WTC11 (cell line): ENCODE measurements at regions not wholly inside any gene's neighbourhood (a gene's known extent, or its start where the extent isn't known, plus 50 kb on each side); places are given as distances from the start of the nearest gene placed in this dataset.

Experiments
- ATAC-seq: fragments of 200-7000 bp; cut with Tn5 transposase; 2 replicates; pipeline ENCODE4 v1.10.0; 2021; ENCODE audit warnings: mild to moderate bottlenecking, moderate library complexity
- CTCF ChIA-PET: fragments of 300-600 bp; sonication (Branson Sonifier 250); formaldehyde crosslinking; loops from one replicate; lab custom pipeline; 2021; ENCODE audit warnings: antibody characterized with exemption; lab: Charles Lee
- POLR2A ChIA-PET: fragments of 350-600 bp; sonication (Branson Sonifier 250); formaldehyde crosslinking; loops from one replicate; lab custom pipeline; 2021; ENCODE audit warnings: antibody characterized with exemption; lab: Charles Lee
- DNase-seq: peaks from one replicate; pipeline ENCODE4 v3.0.0; 2021; ENCODE audit warnings: low spot score
- H3K27ac Mint-ChIP-seq: 2 replicates; pipeline ENCODE4 v1.8.0; 2021; ENCODE audit warnings: mixed read lengths
- H3K27me3 Mint-ChIP-seq: 2 replicates; pipeline ENCODE4 v1.8.0; 2021; ENCODE audit warnings: low read depth, mild to moderate bottlenecking, moderate library complexity, mixed read lengths
- H3K36me3 Mint-ChIP-seq: 2 replicates; pipeline ENCODE4 v1.8.0; 2021; ENCODE audit warnings: mixed read lengths
- H3K4me1 Mint-ChIP-seq: 2 replicates; pipeline ENCODE4 v1.8.0; 2022; ENCODE audit warnings: mixed read lengths
- H3K4me3 Mint-ChIP-seq: 2 replicates; pipeline ENCODE4 v1.8.0; 2021; ENCODE audit warnings: mild to moderate bottlenecking, moderate library complexity, mixed read lengths
- H3K9me3 Mint-ChIP-seq: 2 replicates; pipeline ENCODE4 v1.8.0; 2021; ENCODE audit warnings: mixed read lengths
- FOXK1 ChIP-seq: sonication (generic); formaldehyde crosslinking; IDR thresholded peaks from 2 replicates; pipeline ENCODE4 v1.8.0; 2022; ENCODE audit warnings: mild to moderate bottlenecking, moderate library complexity, missing genetic modification reagents
- GTF2I ChIP-seq: fragments of 250-450 bp; sonication (Bioruptor Pico); conservative IDR thresholded peaks from 2 replicates; pipeline ENCODE4 v1.4.0; 2021; ENCODE audit warnings: mild to moderate bottlenecking
- HMGA2 ChIP-seq: fragments of 250-450 bp; sonication (Bioruptor Pico); IDR thresholded peaks from 2 replicates; pipeline ENCODE4 v1.4.0; 2021; ENCODE audit warnings: mild to moderate bottlenecking, moderate library complexity
- NFATC4 ChIP-seq: fragments of 250-450 bp; sonication (Bioruptor Pico); IDR thresholded peaks from 2 replicates; pipeline ENCODE4 v1.9.0; 2021; ENCODE audit warnings: mild to moderate bottlenecking
- NR3C1 ChIP-seq: sonication (generic); formaldehyde crosslinking; conservative IDR thresholded peaks from 2 replicates; pipeline ENCODE4 v1.8.1; 2023; ENCODE audit warnings: low read depth, mild to moderate bottlenecking, missing genetic modification reagents
- PRRX2 ChIP-seq: fragments of 250-450 bp; sonication (Bioruptor Pico); IDR thresholded peaks from 2 replicates; pipeline ENCODE4 v1.8.0; 2021; ENCODE audit warnings: mild to moderate bottlenecking
- ZNF263 ChIP-seq: sonication (generic); formaldehyde crosslinking; IDR thresholded peaks from 2 replicates; pipeline ENCODE4 v1.8.1; 2022; ENCODE audit warnings: low read depth, mild to moderate bottlenecking, moderate library complexity, missing genetic modification reagents
- TF ChIP-seq, protein P1 (sequence below): sonication (generic); formaldehyde crosslinking; IDR thresholded peaks from 2 replicates; pipeline ENCODE4 v1.8.1; 2022; ENCODE audit warnings: mild to moderate bottlenecking, missing genetic modification reagents, moderate library complexity, borderline replicate concordance
- TF ChIP-seq, protein P2 (sequence below): sonication (generic); formaldehyde crosslinking; IDR thresholded peaks from 2 replicates; pipeline ENCODE4 v1.8.0; 2022; ENCODE audit warnings: mild to moderate bottlenecking, missing genetic modification reagents
- TF ChIP-seq, protein P3 (sequence below): sonication (generic); formaldehyde crosslinking; IDR thresholded peaks from 2 replicates; pipeline ENCODE4 v1.8.1; 2023; ENCODE audit warnings: mild to moderate bottlenecking, missing genetic modification reagents
- TF ChIP-seq, protein P4 (sequence below): fragments of 200-600 bp; IDR thresholded peaks from 2 replicates; pipeline ENCODE4 v1.8.0; 2022; ENCODE audit warnings: antibody characterized with exemption
- TF ChIP-seq, protein P5 (sequence below): fragments of 250-450 bp; sonication (Bioruptor Pico); IDR thresholded peaks from 2 replicates; pipeline ENCODE4 v2.1.2; 2022; ENCODE audit warnings: mild to moderate bottlenecking, moderate library complexity

DNA sequence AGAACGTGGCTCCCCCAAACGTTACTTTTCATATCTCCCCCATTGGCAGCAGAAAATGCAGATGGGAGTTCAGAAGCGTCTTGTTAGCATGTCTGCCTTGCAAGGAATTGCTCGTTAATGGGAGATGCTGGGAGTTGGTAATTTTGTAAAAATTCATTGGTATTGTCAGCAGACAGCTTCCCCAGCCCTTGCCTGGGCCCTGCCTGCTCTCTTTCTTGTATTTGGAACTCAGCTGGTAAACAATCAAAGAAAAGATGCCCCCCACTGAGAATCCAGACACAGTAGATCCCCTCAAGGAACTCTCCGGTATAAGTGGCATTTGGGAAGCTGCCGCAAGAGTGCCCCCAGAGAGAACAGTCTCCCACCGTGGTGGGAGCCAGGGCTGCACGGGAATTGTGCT, 94.4 kb upstream of the IGSF21 start:
- H3K27me3 Mint-ChIP-seq = peaks cover 14% of the 10 kb centered on the region
- peaks cover 15% of the 10 kb centered on the region for H3K4me1 Mint-ChIP-seq
- no peak overlapping the region for H3K4me3 Mint-ChIP-seq
- ChIA-PET POLR2A (interaction anchor here (0.6 kb wide), 1 partner anchor 63 kb away, joined by 3 read pairs; no protein-coding TSS in a partner anchor), CTCF (no interaction called here)
- no peaks in the 10 kb centered on the region for H3K36me3 Mint-ChIP-seq
- no peak for DNase-seq
- ATAC-seq = no peak
- peaks cover 3% of the 10 kb centered on the region; the same call in 1 of the 2 replicates for H3K9me3 Mint-ChIP-seq
- TF ChIP-seq ZNF263 (CRISPR knock-in tag) (no peak), GTF2I (no peak), NFATC4 (no peak)
- TF ChIP-seq, protein P1, sequence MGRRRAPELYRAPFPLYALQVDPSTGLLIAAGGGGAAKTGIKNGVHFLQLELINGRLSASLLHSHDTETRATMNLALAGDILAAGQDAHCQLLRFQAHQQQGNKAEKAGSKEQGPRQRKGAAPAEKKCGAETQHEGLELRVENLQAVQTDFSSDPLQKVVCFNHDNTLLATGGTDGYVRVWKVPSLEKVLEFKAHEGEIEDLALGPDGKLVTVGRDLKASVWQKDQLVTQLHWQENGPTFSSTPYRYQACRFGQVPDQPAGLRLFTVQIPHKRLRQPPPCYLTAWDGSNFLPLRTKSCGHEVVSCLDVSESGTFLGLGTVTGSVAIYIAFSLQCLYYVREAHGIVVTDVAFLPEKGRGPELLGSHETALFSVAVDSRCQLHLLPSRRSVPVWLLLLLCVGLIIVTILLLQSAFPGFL (CRISPR knock-in tag) = no peak
- TF ChIP-seq, protein P2, sequence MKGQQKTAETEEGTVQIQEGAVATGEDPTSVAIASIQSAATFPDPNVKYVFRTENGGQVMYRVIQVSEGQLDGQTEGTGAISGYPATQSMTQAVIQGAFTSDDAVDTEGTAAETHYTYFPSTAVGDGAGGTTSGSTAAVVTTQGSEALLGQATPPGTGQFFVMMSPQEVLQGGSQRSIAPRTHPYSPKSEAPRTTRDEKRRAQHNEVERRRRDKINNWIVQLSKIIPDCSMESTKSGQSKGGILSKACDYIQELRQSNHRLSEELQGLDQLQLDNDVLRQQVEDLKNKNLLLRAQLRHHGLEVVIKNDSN (CRISPR knock-in tag) = no peak
- TF ChIP-seq, protein P3, sequence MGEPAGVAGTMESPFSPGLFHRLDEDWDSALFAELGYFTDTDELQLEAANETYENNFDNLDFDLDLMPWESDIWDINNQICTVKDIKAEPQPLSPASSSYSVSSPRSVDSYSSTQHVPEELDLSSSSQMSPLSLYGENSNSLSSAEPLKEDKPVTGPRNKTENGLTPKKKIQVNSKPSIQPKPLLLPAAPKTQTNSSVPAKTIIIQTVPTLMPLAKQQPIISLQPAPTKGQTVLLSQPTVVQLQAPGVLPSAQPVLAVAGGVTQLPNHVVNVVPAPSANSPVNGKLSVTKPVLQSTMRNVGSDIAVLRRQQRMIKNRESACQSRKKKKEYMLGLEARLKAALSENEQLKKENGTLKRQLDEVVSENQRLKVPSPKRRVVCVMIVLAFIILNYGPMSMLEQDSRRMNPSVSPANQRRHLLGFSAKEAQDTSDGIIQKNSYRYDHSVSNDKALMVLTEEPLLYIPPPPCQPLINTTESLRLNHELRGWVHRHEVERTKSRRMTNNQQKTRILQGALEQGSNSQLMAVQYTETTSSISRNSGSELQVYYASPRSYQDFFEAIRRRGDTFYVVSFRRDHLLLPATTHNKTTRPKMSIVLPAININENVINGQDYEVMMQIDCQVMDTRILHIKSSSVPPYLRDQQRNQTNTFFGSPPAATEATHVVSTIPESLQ (CRISPR knock-in tag) = no peak
- TF ChIP-seq, protein P4, sequence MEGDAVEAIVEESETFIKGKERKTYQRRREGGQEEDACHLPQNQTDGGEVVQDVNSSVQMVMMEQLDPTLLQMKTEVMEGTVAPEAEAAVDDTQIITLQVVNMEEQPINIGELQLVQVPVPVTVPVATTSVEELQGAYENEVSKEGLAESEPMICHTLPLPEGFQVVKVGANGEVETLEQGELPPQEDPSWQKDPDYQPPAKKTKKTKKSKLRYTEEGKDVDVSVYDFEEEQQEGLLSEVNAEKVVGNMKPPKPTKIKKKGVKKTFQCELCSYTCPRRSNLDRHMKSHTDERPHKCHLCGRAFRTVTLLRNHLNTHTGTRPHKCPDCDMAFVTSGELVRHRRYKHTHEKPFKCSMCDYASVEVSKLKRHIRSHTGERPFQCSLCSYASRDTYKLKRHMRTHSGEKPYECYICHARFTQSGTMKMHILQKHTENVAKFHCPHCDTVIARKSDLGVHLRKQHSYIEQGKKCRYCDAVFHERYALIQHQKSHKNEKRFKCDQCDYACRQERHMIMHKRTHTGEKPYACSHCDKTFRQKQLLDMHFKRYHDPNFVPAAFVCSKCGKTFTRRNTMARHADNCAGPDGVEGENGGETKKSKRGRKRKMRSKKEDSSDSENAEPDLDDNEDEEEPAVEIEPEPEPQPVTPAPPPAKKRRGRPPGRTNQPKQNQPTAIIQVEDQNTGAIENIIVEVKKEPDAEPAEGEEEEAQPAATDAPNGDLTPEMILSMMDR = no peak
- no peak overlapping the region for H3K27ac Mint-ChIP-seq

DNA sequence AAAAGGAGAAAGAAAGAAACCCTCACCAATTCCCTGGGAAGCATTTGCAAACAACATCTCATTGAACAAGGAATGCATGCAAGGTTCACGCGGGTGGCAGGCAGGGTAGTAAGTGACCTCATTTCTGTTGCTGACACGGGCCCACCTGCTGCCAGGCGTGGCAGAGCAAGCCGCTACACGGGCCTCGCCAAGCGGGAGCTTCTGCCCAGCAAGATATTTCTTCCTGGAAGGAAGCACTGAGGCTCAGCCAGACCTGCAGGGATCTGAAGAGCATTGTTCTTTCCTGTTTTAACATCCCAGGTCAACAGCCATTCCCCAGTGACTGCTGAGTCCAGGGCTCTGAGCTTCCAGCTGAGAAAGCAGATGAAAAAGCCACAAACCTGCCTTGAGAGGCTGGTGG, 91.9 kb upstream of the IGSF21 start:
- no peaks in the 10 kb centered on the region; the same call in 1 of the 2 replicates for H3K4me1 Mint-ChIP-seq
- H3K27ac Mint-ChIP-seq = no peak overlapping the region
- ATAC-seq = no peak
- POLR2A ChIA-PET = no interaction called here
- no peak overlapping the region for H3K4me3 Mint-ChIP-seq
- no peaks in the 10 kb centered on the region for H3K9me3 Mint-ChIP-seq
- no peak for DNase-seq
- H3K36me3 Mint-ChIP-seq = no peaks in the 10 kb centered on the region
- TF ChIP-seq, protein P3 (CRISPR knock-in tag) = no peak
- CTCF ChIA-PET = no interaction called here
- peaks cover 30% of the 10 kb centered on the region for H3K27me3 Mint-ChIP-seq

DNA sequence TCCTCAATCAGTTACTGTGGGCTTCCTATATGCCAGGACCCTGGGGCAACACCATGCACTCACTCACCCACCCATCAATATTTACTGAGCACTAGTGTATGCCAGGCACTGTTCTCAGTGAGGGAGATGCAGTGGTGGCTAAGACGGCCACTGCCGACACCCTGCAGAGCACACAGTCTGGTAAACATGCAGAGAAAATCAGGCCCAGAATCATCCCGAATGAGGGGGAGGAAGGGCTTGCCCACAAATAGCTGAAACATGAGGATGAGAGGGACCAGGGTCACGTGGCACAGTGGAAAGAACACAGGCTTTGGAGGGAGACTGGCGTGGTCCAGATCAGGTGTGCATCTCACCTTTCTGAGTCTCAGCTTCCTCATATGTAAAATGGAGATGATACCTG, 89.2 kb upstream of the IGSF21 start:
- no peak overlapping the region for H3K4me3 Mint-ChIP-seq
- POLR2A ChIA-PET = no interaction called here
- TF ChIP-seq FOXK1 (CRISPR knock-in tag) = no peak
- no peak for TF ChIP-seq NFATC4
- TF ChIP-seq, protein P5, sequence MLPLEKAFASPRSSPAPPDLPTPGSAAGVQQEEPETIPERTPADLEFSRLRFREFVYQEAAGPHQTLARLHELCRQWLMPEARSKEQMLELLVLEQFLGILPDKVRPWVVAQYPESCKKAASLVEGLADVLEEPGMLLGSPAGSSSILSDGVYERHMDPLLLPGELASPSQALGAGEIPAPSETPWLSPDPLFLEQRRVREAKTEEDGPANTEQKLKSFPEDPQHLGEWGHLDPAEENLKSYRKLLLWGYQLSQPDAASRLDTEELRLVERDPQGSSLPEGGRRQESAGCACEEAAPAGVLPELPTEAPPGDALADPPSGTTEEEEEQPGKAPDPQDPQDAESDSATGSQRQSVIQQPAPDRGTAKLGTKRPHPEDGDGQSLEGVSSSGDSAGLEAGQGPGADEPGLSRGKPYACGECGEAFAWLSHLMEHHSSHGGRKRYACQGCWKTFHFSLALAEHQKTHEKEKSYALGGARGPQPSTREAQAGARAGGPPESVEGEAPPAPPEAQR (CRISPR knock-in tag) = no peak
- TF ChIP-seq PRRX2 (CRISPR knock-in tag) = no peak
- TF ChIP-seq NR3C1 (CRISPR knock-in tag) = no peak
- no peak for TF ChIP-seq HMGA2
- TF ChIP-seq, all 79 proteins: peak for 0
- Mint-ChIP-seq H3K4me1 (no peaks in the 10 kb centered on the region), H3K27me3 (peaks cover 50% of the 10 kb centered on the region), H3K9me3 (no peaks in the 10 kb centered on the region), H3K27ac (no peak overlapping the region), H3K36me3 (no peaks in the 10 kb centered on the region)
- ATAC-seq (no peak), DNase-seq (no peak)
- CTCF ChIA-PET = interaction anchor here (1.3 kb wide), 2 partner anchors 82 to 216 kb away, joined by 3 to 4 read pairs; no protein-coding TSS in a partner anchor
